ENCODE measurements at regions not wholly inside any gene's neighbourhood (a gene's known extent, or its start where the extent isn't known, plus 50 kb on each side); places are given as distances from the start of the nearest gene placed in this dataset.
"Not testable (repeated sequence)": the region's sequence is repeated elsewhere in the genome, so short reads cannot be mapped to it uniquely, and the experiment has no call there.

DNA sequence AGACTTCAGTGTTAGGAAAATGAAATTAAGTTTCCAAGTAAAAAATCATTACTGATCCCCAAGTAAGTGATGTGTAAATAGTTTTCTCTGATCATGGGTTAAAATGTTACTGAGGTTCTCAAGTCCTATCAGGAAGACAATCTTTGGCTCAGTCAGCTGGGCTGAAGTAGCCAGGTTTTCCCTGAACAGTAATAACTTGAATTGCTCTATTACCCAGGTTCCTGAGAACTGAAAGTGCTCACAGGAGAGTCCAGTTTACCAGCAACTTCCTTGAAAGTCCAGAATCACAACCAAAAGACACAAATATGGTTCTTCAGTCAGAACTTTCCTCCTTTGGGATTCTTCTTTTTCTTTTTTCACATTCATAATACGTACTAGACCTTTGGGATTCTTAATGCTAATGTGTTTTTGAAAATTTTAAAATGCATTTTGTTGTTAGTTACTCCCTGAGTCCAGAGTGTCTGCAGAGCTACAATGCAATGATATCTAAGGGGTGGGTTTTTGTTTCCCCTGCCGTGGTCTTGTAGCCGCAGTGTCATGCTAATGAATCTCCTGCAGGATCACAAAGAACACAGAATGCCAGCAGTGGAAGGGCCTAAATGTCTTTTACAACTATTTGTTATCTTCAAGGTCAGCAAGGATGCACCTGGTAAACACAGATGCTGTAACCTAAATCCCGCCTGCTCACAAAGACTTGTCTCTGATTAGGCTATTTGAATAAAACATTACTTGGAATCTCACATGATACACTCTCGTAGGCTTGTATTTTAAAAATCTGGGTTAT is 439.8 kb upstream of the NR3C2 start:
- DNase-seq, result no peak

DNA sequence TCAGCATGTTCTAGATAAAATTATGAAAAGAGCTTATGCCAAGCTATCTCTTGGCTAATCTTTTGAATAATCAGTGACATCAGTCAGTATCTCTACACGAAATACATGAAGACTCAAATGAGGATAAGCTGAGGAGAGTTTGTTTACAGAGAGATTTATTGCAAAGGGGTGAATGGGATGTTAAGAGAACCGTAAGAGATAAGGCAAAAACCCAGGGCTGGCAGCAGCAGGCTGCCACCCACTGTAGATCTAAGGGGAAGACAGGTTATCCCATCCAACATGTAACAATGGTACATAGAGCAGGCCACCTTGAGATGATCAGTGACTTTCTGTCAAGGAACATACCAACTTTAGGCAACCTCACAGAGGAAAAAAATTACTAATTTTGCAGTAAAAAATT is 432.1 kb upstream of the NR3C2 start:
- no peak for DNase-seq

DNA sequence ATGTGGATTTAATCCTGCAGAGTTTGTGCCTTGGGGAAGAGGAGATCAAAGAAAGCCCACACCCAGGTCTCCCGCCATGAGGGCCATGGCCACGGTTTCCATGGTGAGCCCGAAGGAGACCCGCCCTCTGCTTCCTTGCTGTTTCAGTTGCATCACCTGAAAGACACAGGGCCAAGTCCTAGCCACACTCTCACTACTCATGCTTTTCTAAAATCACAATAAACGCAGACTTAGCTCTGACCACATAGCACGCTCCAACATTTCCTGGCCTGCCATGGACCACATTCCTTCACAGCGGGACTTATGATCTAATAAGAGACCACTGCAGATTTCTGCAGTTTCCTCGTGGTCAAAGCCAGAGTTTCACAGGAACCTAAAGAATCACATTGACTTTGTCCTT is 426.0 kb upstream of the NR3C2 start:
- DNase-seq, result no peak

DNA sequence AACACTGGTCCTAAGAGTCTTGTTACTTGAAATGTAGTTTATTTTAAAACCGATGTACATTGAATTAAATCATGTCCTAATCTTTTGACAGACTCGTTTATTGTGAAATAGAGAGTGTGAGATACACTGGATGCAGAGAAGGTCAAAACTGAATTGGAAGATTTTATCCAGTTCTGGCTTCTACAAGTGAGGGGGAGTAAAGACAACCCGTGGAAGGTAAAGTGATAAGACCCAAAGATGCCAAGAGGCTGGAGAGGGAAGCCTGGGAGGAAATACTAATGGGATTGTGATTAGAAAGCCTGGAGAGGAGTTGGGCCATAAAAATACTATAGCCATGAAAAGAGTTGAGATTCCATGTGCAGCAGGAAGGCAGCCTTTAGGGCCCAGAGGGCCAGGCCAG is 424.5 kb upstream of the NR3C2 start:
- no peak for DNase-seq

DNA sequence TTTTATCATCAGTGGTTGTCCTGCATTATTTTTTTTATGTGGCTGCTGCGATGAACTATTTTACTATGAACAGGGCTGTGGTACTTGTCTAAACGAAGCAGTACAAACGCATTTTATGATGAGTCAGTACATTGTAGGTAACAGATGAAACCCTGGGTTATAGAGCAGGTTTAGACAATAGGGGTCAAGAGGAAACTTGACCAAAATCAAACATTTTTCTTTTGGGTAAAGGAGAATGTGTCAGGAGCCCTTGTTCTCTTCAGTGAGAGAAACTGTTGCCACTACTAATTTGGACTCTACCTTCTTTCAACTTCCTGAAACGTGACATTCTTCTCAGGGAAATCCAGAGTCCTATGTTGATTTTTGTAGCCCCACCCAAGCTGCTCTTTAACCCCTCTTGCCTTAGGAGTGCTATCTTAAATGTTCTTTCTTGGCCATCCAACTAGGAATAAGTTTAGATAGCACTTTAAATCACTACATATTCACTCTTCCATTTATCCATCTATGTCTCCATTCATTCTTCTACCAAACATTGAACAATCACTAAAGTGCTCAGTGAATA is 415.8 kb upstream of the NR3C2 start:
- no peak for DNase-seq

DNA sequence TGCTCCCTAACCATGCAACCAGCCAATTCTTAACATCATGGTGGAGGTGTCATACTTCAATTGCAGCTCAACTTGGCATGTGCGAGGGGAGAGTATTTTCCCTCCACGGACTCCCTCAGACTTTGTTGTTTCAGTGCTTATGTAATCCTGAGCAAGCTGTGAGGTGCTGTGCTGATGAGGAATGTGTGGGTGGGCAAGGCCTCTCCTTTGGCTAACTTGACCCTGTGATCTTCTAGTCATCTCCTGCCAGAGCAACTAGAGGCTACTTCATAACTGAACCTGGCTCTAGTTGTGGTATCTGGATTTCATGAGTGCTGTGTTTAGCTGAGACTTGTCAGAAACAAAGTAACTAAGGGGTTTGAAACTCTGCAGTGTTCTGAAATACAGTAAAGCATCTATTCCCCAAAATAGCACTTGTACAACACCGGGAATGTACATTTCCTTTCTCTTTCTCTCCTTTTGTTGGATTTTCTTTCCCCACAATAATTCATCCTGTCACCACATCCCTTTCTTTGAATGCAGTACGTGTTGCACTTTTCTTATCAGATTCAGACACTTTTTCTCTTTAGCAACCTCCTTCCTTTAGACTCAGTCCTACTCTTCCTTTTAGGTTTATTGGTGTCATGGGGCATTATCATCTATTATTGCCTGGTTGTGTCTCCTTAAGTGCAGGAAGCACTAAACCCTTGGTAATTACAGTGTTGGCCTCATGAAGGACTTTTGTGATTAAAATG is 415.2 kb upstream of the NR3C2 start:
- DNase-seq, result no peak

DNA sequence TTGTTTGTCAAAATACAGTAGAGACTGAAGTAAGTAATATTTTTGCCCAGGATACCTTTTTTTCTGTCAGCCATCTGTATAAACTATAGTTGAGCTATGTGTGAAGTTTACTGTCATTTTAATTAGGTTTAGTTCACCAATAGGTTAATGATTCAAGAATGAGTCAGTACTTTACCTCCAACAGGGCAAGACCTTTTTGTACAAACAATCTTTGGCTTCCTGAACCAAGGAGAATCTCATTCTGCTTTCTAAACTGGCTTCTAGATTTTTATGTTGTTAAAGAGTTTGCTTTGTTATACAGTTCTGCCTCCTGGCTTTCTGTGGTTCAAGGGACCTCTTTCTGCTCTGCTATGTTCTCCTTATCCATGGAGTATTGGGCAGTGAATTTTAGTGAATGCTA is 412.0 kb upstream of the NR3C2 start:
- DNase-seq, result no peak

DNA sequence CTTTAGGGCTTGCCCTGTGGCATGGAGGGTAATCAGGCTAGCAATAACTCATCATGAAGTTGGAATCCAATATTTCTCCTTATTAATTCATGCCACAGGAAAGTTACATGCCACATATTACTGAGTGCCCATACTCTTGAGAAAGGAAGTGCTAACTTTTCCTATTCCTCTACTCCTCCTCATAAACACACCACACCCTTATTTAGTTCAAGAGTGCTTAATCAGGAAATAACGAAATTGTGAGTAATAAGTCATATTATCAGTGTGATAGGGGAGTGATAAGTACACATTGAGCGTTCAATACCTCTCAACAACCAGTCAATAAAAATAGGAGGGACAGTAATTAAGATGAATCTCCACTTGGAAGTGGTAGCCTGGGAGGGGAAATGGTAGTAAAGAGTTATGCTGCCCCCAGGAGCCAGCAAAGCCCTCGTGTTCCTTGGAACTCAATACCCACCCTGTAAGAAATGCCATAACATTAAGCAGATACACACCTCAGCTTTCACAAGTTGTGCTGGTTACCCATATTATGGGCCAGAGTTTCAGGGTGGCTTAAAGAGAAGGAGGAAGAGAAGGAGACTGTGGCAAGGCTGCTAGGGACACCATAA is 410.0 kb upstream of the NR3C2 start:
- no peak for DNase-seq

DNA sequence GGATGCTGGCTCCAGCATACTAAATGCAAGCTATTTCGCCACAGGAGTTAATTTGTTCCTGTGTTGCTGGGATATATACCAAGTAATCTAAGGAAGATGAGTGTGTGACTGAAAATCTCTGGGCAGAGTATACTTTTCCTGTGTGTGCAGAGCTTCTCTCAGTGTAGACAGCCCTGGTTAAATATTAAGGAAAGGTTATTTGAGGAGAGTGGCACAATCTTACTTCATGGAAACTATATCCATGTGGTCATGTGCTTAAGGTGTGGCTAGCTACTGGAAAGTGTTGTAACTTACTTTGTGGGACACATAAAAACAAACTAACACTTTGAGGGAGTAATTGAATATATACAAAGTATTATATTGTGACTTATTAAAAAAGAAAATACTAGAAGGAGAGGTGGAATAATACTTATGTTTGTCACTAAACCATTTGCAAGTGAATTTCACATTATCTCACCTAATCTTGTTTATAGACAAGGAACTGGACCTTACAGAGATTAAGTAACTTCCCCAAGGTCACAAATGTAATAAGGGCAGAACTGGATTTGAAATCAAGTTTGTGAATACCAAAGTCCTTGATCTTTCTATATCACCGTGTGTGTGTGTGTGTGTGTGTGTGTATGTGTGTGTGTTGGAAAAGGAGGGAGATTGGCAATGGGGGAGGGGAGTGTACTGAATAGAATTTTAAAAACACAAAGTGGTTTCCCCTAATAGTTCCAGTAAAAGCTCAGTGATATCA is 408.2 kb upstream of the NR3C2 start:
- no peak for DNase-seq

DNA sequence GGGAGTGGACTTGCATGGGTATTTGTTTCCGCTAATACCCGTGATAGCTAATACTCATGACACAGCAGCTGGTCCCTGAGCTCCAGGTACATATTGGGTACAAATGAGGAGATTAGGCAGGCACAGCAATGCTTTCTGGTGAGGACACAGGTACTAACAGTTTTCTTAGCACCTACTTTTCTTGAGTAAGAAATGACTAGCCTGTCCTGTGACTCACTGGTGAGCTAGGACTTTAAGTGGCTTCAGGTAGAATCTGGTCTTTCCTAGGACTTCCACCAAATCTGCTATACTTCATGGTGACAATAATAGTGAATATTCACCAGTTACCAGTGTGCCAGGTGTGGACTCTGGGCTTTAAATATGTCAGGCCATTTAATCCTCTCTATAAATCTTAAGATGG is 407.4 kb upstream of the NR3C2 start:
- DNase-seq, result no peak

DNA sequence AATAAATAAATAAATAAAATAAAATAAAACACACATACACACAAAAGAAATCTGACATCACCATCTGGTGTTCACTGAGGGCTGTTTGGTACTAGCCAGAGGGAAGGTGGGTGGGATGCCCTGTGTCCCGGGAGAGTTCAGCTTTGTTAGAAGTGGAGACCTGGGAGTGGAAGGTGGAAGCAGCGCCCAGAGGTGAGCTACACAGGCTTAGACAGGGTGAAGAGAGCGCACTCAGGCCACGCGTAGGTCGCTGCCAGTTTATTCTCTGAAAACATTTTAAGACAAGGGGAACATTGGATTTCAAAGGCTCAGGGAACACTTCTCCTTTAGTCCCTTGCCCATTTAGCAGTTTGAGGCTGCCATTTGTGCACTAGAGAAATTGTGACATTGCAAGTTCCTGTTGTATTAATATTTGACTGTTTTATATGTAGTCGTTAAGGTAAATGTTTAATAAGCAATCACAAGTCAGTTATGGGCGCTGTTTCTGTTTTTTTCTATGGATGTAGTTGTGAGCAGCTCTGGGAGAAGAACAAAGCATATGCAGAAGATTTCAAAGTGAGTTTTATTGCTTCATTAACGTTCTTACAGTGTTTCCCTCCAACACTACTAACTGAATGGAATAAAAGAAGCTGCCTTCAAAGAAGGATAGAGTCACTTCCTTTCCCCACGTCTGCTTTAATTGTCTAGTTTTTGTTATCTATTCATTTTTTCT is 405.5 kb upstream of the NR3C2 start:
- DNase-seq, result no peak

DNA sequence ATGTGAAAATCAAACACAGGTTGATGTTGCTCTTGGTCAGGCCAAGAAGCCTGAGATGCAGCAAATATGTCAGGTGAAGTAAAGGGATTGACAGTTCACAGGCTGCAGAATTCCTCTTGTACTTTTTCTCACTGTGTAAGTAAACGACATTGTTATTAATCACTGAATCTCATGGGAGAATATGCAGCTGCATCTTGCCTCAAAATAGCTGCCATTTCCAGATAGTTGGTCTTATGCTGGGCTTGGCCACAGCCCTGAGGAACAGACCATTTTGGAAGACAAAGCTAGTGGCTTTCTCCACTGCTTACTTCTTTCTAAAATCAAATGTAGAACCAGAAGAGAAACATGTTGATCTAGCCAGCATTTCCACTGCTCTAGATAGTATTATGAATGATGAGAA is 403.4 kb upstream of the NR3C2 start:
- no peak for DNase-seq

DNA sequence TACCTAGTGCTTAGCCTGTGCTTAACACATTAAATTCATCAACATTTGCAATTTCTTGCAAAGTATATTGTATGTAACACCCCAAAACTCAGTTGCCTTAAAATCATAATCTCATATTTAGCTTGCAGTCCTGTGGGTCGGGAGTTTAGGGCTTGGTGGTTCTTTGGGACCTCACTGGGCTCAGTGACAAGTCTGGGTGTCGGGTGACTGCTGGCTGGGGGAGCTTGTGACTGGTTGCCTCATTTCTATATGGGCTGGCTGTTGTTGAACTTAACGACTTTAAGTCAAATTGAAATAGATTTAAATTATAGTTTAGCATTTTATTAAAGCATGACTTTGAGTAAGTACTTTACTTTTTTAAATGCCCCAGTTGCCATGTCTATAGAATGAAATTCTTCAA is 401.4 kb upstream of the NR3C2 start:
- DNase-seq, result no peak

DNA sequence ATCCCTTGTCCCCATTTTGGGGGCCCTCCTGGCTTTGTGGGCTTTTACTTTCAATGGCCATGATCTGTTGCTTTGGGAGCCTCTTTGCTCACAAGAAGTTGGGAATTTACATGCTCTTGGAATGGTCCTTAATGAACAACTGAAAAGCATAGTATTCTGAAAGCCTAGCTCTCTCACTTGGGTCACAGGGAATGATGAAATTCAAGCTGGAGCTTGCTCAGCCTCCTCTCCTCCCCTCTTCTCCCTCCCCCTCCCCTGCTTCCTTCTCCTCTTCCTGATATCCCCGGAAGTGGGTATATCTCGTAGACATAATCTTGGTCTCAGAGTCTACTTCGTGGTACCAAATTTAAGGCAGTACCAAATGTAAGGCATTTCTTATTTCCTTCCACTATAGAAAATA is 400.6 kb upstream of the NR3C2 start:
- no peak for DNase-seq

DNA sequence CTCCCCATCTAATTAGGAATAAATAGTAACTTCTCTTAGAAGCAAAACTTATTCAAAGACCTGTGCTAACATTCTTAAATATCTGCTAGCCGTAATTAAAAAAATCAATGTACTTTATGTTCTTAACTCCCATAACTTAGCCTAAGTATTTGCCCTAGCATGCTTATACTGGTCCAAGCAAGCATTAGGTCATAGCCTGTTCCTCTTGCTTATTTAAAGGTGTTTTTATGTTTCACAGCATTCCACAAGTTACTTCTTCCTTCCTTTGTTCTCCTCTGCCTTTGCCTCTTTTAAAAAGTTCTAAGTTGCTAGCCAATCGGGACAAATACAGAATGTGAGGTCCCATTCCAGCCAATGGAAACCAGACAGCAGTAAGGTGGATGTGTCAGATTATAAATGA is 395.4 kb upstream of the NR3C2 start:
- not testable (repeated sequence) for DNase-seq

DNA sequence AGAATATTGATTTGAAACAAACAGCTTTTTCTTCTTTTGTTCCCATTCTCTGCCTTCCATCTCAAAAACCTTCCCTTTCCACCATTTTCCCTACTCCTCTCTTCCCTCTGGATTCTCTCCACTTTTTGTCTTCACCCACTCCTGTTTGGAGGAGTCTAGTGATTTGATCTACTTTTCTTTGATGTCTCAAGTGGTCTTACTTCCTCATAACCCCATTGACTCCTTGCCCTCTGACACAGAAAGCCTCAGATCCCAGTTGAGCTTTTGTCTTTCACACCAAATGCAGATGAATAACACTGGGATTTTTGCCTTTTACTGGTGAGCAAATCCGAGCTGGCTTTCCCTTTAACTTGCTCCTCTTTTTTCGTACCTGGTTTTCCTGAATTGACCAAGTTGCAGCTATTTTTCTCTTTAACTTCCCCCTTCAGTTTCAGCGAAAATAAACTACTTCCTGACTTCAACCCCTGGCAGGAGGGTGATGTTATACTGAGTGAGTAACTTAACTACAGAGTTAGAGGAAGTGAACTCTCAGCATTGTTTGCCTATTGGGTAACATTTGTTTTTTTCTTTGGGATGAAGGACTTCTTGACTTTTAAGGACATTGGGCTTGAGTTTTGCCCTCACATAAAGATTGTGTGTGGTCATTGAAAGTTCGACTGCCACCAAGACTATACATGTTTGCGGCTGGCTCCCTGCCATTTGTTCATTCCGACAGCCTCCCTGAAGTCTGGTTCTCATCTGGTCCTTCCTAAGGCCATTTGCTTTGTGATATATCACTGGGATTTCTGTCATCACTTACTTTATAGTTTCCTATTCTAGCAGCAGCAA is 392.8 kb upstream of the NR3C2 start:
- DNase-seq, result no peak

DNA sequence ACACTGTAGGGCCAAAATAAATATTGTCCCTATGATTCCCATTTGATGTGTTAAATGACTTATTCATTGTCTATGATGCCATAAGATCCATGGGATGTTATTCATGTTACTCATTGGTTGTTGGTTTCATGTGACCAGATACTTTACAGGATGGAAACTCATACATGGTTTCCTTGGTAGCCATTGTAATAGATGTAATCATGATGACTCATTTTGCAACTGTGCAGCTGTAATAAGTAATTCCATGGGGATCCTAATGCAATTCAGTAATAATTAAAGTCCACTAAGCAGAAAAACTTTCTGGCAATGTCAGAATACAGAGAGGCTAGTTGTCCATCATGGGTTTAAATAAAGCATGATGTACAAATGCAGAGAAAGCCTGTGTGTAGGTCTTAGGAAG is 389.7 kb upstream of the NR3C2 start:
- DNase-seq, result no peak

DNA sequence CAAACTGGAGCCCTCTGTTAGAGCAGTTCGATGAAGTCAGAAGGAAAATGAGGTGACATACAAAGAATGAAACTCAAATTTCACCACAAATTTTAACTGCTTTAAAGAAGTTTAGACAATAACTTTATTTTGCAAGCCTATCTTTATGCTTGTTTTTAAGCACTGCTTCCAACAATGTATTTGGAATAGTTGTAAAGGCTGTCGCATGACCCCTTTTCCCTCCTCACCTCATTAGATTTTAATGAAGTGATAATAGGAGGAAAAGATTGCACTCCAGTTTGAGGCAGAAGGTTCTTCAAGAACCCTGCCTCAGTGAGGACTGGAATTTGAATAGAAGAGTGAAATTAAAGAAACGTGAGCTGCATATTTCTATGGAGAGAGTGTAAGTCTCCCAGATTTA is 386.1 kb upstream of the NR3C2 start:
- DNase-seq, result no peak

DNA sequence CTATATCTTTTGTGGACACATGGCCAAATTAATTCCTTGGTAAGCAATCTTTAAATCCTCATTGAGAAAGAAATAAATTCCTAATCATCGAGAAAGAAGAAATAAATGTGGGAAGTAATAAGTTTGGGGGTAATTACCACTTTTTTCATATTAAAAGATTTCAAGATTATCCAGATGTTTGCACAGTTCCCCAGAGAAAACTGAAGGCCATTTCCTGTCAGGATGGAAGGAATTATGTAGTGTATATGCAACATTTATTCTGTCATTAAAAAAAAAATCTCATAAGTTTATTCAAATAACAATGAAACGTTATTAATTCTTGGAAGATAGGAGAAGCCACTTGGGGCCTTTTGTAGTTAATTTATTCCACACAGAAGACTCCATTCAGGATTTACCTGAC is 385.6 kb upstream of the NR3C2 start:
- DNase-seq, result no peak

DNA sequence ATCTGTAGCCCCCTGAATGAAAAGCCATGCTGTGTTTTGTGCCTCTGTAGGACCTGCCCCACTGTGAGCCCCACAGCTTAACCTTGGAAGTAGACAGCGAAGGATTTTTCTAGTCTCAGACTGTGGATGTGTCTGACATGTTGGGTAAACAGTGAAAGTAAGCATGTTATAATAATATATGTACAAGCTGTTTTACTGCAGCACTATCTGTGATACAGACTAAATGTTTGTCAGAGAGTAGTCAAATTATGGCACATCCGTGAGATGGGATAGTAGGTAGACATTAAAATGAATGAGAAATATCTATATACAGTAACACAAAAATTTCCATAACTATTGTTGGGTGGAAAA is 381.2 kb upstream of the NR3C2 start:
- DNase-seq, result no peak
